ENCODE measurements at regions not wholly inside any gene's neighbourhood (a gene's known extent, or its start where the extent isn't known, plus 50 kb on each side); places are given as distances from the start of the nearest gene placed in this dataset.

DNA sequence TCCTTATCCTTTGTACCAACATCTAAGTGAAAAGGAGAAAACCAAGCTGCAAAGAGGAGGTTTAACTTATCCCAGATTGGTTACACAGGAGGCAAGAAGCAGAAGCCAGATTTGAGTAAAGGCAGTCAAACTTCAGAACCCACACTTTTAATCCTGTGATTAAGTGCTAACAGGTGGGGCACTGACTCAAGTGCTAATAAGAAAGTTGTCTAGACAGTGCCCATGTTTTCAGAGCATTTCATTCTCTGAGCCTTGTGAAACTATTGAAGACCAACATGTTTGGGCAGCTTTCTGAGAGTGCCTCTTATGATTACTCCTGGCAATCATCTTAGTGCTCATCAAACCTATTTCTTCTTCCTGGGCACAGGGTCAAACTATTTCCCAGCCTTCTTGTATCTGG is 380.8 kb downstream of the KCNRG start:
- TF ChIP-seq, protein P1, sequence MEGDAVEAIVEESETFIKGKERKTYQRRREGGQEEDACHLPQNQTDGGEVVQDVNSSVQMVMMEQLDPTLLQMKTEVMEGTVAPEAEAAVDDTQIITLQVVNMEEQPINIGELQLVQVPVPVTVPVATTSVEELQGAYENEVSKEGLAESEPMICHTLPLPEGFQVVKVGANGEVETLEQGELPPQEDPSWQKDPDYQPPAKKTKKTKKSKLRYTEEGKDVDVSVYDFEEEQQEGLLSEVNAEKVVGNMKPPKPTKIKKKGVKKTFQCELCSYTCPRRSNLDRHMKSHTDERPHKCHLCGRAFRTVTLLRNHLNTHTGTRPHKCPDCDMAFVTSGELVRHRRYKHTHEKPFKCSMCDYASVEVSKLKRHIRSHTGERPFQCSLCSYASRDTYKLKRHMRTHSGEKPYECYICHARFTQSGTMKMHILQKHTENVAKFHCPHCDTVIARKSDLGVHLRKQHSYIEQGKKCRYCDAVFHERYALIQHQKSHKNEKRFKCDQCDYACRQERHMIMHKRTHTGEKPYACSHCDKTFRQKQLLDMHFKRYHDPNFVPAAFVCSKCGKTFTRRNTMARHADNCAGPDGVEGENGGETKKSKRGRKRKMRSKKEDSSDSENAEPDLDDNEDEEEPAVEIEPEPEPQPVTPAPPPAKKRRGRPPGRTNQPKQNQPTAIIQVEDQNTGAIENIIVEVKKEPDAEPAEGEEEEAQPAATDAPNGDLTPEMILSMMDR (IDR thresholded peaks at IDR 0.05): no peak
- no peak for TF ChIP-seq EP300 (IDR thresholded peaks at IDR 0.05)

Measured in ovary (tissue), 3 donors.